CD14-positive monocyte (primary cell): ENCODE measurements at regions not wholly inside any gene's neighbourhood (a gene's known extent, or its start where the extent isn't known, plus 50 kb on each side); places are given as distances from the start of the nearest gene placed in this dataset.

Source experiments
- DNase-seq, 3 donors: peaks; one replicate each; pipeline ENCODE4 v3.0.0-alpha.2; 2011 to 2022
- H2AFZ ChIP-seq: 2 replicates; pipeline ENCODE4 v1.6.0; 2012; ENCODE audit warnings: mild to moderate bottlenecking, low read depth, low read length, inconsistent platforms; ENCODE audit not compliant: insufficient read depth, poor library complexity, severe bottlenecking
- H3K27ac ChIP-seq, 2 donors: 1 replicate in 1 of 2; 2 replicates in 1 of 2; pipeline ENCODE4 v1.5.1; 2012 to 2013; ENCODE audit warnings: low read length in 2 of 2, control low read depth in 1 of 2, inconsistent platforms in 1 of 2, low read depth in 1 of 2, mild to moderate bottlenecking in 1 of 2
- H3K27me3 ChIP-seq, 2 donors: one replicate each; pipeline versions ENCODE4 v1.6.0 to v1.6.1; 2011 to 2013; ENCODE audit warnings: low read length in 2 of 2; ENCODE audit not compliant: control insufficient read depth in 2 of 2, insufficient read depth in 2 of 2
- H3K36me3 ChIP-seq, 2 donors: replicated peaks in 1 of 2; 1 replicate in 1 of 2; 2 replicates in 1 of 2; pipeline versions ENCODE4 v1.5.1 to v1.6.1; 2012 to 2013; ENCODE audit warnings: low read length in 2 of 2, control low read depth in 1 of 2, inconsistent platforms in 1 of 2, mild to moderate bottlenecking in 1 of 2; ENCODE audit not compliant: insufficient read depth in 2 of 2, control insufficient read depth in 1 of 2
- H3K4me1 ChIP-seq, 2 donors: 1 replicate in 1 of 2; 2 replicates in 1 of 2; pipeline versions ENCODE4 v1.5.1 to v1.6.1; 2012 to 2013; ENCODE audit warnings: low read length in 2 of 2, control low read depth in 1 of 2, inconsistent platforms in 1 of 2, mild to moderate bottlenecking in 1 of 2, moderate library complexity in 1 of 2; ENCODE audit not compliant: insufficient read depth in 2 of 2, control insufficient read depth in 1 of 2
- H3K4me2 ChIP-seq: replicated peaks from 2 replicates; pipeline ENCODE3; 2012; ENCODE audit warnings: low read length, moderate library complexity, mild to moderate bottlenecking; ENCODE audit not compliant: poor library complexity, severe bottlenecking; ENCODE audit errors: extremely low read depth
- H3K4me3 ChIP-seq, 3 experiments: fragments of 200-600 bp in 1 of 3; sonication (generic) in 1 of 3; replicated peaks in 1 of 3; 1 replicate in 2 of 3; 2 replicates in 1 of 3; pipeline ENCODE4 v1.5.1; 2011 to 2013; ENCODE audit warnings: low read length in 3 of 3, mild to moderate bottlenecking in 3 of 3, control low read depth in 2 of 3, low read depth in 2 of 3, inconsistent platforms in 1 of 3, moderate library complexity in 1 of 3
- H3K79me2 ChIP-seq: 2 replicates; pipeline ENCODE4 v1.6.0; 2012; ENCODE audit warnings: mild to moderate bottlenecking, control low read depth, inconsistent platforms, low read length, moderate library complexity; ENCODE audit not compliant: insufficient read depth
- H3K9ac ChIP-seq: 2 replicates; pipeline ENCODE4 v1.6.0; 2017; ENCODE audit warnings: low read length, mild to moderate bottlenecking; ENCODE audit not compliant: insufficient read depth, poor library complexity, severe bottlenecking
- H3K9me3 ChIP-seq, 2 donors: replicated peaks in 1 of 2; 1 replicate in 1 of 2; 2 replicates in 1 of 2; pipeline versions ENCODE4 v1.5.1 to v1.6.1; 2012 to 2013; ENCODE audit warnings: low read length in 2 of 2, control low read depth in 1 of 2; ENCODE audit not compliant: control insufficient read depth in 1 of 2, insufficient read depth in 1 of 2
- H4K20me1 ChIP-seq: 2 replicates; pipeline ENCODE4 v1.6.0; 2012; ENCODE audit warnings: mild to moderate bottlenecking, low read length, control low read depth, moderate library complexity; ENCODE audit not compliant: insufficient read depth
- H3K27ac Mint-ChIP-seq, 7 donors: one replicate each; pipeline ENCODE4 v1.8.0; 2020; ENCODE audit warnings: mild to moderate bottlenecking in 7 of 7, mixed read lengths in 7 of 7, moderate library complexity in 6 of 7, inconsistent platforms in 2 of 7
- H3K27me3 Mint-ChIP-seq, 3 donors: one replicate each; pipeline ENCODE4 v1.8.0; 2021 to 2022; ENCODE audit warnings: low read depth in 3 of 3, mild to moderate bottlenecking in 3 of 3, mixed read lengths in 3 of 3, moderate library complexity in 3 of 3, inconsistent platforms in 1 of 3
- H3K36me3 Mint-ChIP-seq, 2 donors: one replicate each; pipeline ENCODE4 v1.8.0; 2020; ENCODE audit warnings: mixed read lengths in 2 of 2, inconsistent platforms in 1 of 2, mild to moderate bottlenecking in 1 of 2
- H3K4me1 Mint-ChIP-seq: one replicate; pipeline ENCODE4 v1.8.0; 2020; ENCODE audit warnings: mild to moderate bottlenecking, mixed read lengths
- H3K4me3 Mint-ChIP-seq, 2 donors: one replicate each; pipeline ENCODE4 v1.8.0; 2020; ENCODE audit warnings: mild to moderate bottlenecking in 2 of 2, mixed read lengths in 2 of 2, moderate library complexity in 1 of 2
- H3K9me3 Mint-ChIP-seq, 7 donors: one replicate each; pipeline ENCODE4 v1.8.0; 2020 to 2022; ENCODE audit warnings: mixed read lengths in 7 of 7, mild to moderate bottlenecking in 6 of 7, moderate library complexity in 6 of 7, inconsistent platforms in 2 of 7
- CTCF ChIP-seq: fragments of 200-600 bp; IDR thresholded peaks from one replicate; pipeline ENCODE4 v1.8.0; 2022; ENCODE audit warnings: antibody characterized with exemption, mild to moderate bottlenecking
- WGBS: methylation state at CpG from one replicate; pipeline ENCODE4 v1.1.5; 2013; ENCODE audit warnings: missing lambda C conversion rate; ENCODE audit not compliant: insufficient coverage; 5-methylcytosine and 5-hydroxymethylcytosine counted together
- intact Hi-C, 2 donors: fragments of 100-400 bp; cut with micrococcal nuclease; formaldehyde crosslinking; loops; one replicate each; pipeline versions ENCODE4 v1.15.0 to v1.15.1; 2023

- H3K36me3 Mint-ChIP-seq: no peaks in the 10 kb centered on the region
Observed at GRCh38 chr7:69162326-69162725, 435.9 kb upstream of the AUTS2 start.

GRCh38 chr7:69162931-69163670, 435.2 kb upstream of the AUTS2 start:
- Histone ChIP-seq H2AFZ (no peak overlapping the region), H3K4me3 (no peak overlapping the region), H3K4me1 (no peaks in the 10 kb centered on the region), H3K79me2 (no peaks in the 10 kb centered on the region), H3K9ac (no peak overlapping the region), H3K36me3 (no peaks in the 10 kb centered on the region), H4K20me1 (no peaks in the 10 kb centered on the region), H3K27me3 (no peaks in the 10 kb centered on the region), H3K9me3 (no peaks in the 10 kb centered on the region), H3K4me2 (no peak overlapping the region), H3K27ac (no peak overlapping the region)
- Mint-ChIP-seq H3K9me3 (peaks cover 0 to 9% (median 2%) of the 10 kb centered on the region in 7 donors), H3K4me1 (no peaks in the 10 kb centered on the region), H3K27ac (no peak overlapping the region), H3K27me3 (peaks cover 0 to 2% (median 2%) of the 10 kb centered on the region in 3 donors), H3K36me3 (no peaks in the 10 kb centered on the region), H3K4me3 (no peak overlapping the region)
- WGBS: no CpG with 5 or more reads among the region's 8 CpGs
- no peak for DNase-seq
- intact Hi-C loops: no loop called here
- TF ChIP-seq CTCF: no peak

More at GRCh38 chr7:69162326-69162725, 435.9 kb upstream of the AUTS2 start:
- no peaks in the 10 kb centered on the region for H3K9me3 ChIP-seq
- Mint-ChIP-seq H3K9me3 (peaks cover 0 to 6% (median 1%) of the 10 kb centered on the region in 7 donors), H3K4me3 (no peak overlapping the region), H3K27me3 (peaks cover 0 to 2% (median 0%) of the 10 kb centered on the region in 3 donors), H3K4me1 (no peaks in the 10 kb centered on the region), H3K27ac (no peak overlapping the region)
- no peak overlapping the region for H3K4me2 ChIP-seq
- no peaks in the 10 kb centered on the region for H3K36me3 ChIP-seq
- no peak overlapping the region for H2AFZ ChIP-seq
- no peak for DNase-seq
- H3K4me1 ChIP-seq: no peaks in the 10 kb centered on the region
- no peaks in the 10 kb centered on the region for H3K79me2 ChIP-seq
- no CpG with 5 or more reads among the region's 1 CpG for WGBS
- TF ChIP-seq CTCF: no peak
- no peaks in the 10 kb centered on the region for H3K27me3 ChIP-seq
- no peak overlapping the region for H3K9ac ChIP-seq
- no peak overlapping the region for H3K4me3 ChIP-seq
- H3K27ac ChIP-seq: no peak overlapping the region
- no peaks in the 10 kb centered on the region for H4K20me1 ChIP-seq
- intact Hi-C loops: no loop called here
